A673 (cell line): ENCODE measurements at regions not wholly inside any gene's neighbourhood (a gene's known extent, or its start where the extent isn't known, plus 50 kb on each side); places are given as distances from the start of the nearest gene placed in this dataset.
"Not testable (repeated sequence)": the region's sequence is repeated elsewhere in the genome, so short reads cannot be mapped to it uniquely, and the experiment has no call there.

ENCODE experiments used
- BruUV-seq: library from RNA; stranded (reverse); fragments of 400-500 nt; replicated peaks from 2 replicates; lab custom pipeline; 2021; lab: Mats Ljungman, UMichigan
- CTCF ChIA-PET: fragments of 300-600 bp; sonication (Branson Sonifier 250); formaldehyde crosslinking; loops from one replicate; lab custom pipeline; 2022; ENCODE audit warnings: antibody characterized with exemption; lab: Charles Lee
- POLR2A ChIA-PET: fragments of 300-600 bp; sonication (Branson Sonifier 250); formaldehyde crosslinking; loops from one replicate; lab custom pipeline; 2022; ENCODE audit warnings: antibody characterized with exemption; ENCODE audit not compliant: low non-redundant PET; lab: Charles Lee
- DNase-seq: peaks from one replicate; pipeline ENCODE4 v3.0.0-alpha.2; 2015; ENCODE audit warnings: low spot score
- H3K27ac ChIP-seq: fragments of 200-600 bp; sonication (generic); 2 replicates; pipeline ENCODE4 v1.5.1; 2016; ENCODE audit warnings: mixed run types, low read depth, mild to moderate bottlenecking, mixed read lengths, antibody characterized with exemption, low read length; ENCODE audit not compliant: poor library complexity, severe bottlenecking
- H3K27me3 ChIP-seq: fragments of 200-600 bp; sonication (generic); replicated peaks from 2 replicates; pipeline ENCODE4 v1.6.1; 2017; ENCODE audit warnings: mixed run types, low read depth, mild to moderate bottlenecking, mixed read lengths, antibody characterized with exemption, low read length; ENCODE audit not compliant: insufficient read depth, poor library complexity
- H3K36me3 ChIP-seq: fragments of 200-600 bp; sonication (generic); 2 replicates; pipeline ENCODE4 v1.6.1; 2016; ENCODE audit warnings: mixed run types, mild to moderate bottlenecking, mixed read lengths, antibody characterized with exemption, low read length; ENCODE audit not compliant: insufficient read depth, poor library complexity, severe bottlenecking
- H3K4me1 ChIP-seq: fragments of 200-600 bp; sonication (generic); 2 replicates; pipeline ENCODE4 v1.6.1; 2017; ENCODE audit warnings: mixed run types, mild to moderate bottlenecking, mixed read lengths, antibody characterized with exemption, low read length; ENCODE audit not compliant: insufficient read depth, poor library complexity, severe bottlenecking
- H3K4me3 ChIP-seq: fragments of 200-600 bp; sonication (generic); 2 replicates; pipeline ENCODE4 v1.5.1; 2016; ENCODE audit warnings: low read depth, mixed run types, mild to moderate bottlenecking, mixed read lengths, low read length; ENCODE audit not compliant: poor library complexity, severe bottlenecking
- H3K9me3 ChIP-seq: fragments of 200-600 bp; sonication (generic); 2 replicates; pipeline ENCODE4 v1.6.1; 2016; ENCODE audit warnings: mixed run types, low read depth, mild to moderate bottlenecking, mixed read lengths, antibody characterized with exemption, low read length; ENCODE audit not compliant: poor library complexity, severe bottlenecking
- EZH2 ChIP-seq: fragments of 200-600 bp; sonication (generic); IDR thresholded peaks from 2 replicates; pipeline ENCODE4 v1.6.1; 2017; ENCODE audit warnings: borderline replicate concordance, low read depth, mild to moderate bottlenecking, mixed read lengths, antibody characterized with exemption, low read length; ENCODE audit not compliant: poor library complexity, severe bottlenecking
- intact Hi-C: fragments of 100-400 bp; cut with micrococcal nuclease; formaldehyde crosslinking; loops from one replicate; pipeline ENCODE4 v1.10.0; 2022; ENCODE audit not compliant: unreplicated experiment
- TF ChIP-seq, protein P1 (sequence below): fragments of 300-800, 200-600 bp; sonication (generic); conservative IDR thresholded peaks from 2 replicates; pipeline ENCODE4 v1.5.1; 2017; ENCODE audit warnings: low read depth, mild to moderate bottlenecking, antibody characterized with exemption, low read length, moderate library complexity, mixed read lengths

DNA sequence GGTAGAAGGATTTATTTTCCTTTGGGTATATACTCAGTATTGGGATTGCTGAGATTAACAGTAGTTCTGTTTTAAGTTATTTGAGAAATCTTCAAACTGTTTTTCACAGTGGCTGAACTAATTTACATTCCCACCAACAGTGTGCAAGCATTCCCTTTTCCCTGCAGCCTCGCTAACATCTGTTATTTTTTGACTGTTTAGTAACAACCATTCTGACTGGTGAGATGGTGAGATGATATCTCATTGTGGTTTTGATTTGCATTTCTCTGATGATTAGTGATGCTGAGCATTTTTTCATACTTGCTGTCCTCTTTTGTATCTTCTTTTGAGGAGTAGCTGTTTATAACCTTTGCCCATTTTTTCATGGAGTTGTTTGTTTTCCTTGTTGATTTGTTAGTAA is 457.8 kb downstream of the TRAM1L1 start:
- ChIA-PET CTCF (no interaction called here), POLR2A (no interaction called here)
- Histone ChIP-seq H3K9me3 (no peaks in the 10 kb centered on the region), H3K4me1 (no peaks in the 10 kb centered on the region), H3K27me3 (no peaks in the 10 kb centered on the region), H3K36me3 (no peaks in the 10 kb centered on the region), H3K4me3 (no peak overlapping the region), H3K27ac (no peak overlapping the region)
- DNase-seq, result peak; percentile 3
- TF ChIP-seq, protein P1, sequence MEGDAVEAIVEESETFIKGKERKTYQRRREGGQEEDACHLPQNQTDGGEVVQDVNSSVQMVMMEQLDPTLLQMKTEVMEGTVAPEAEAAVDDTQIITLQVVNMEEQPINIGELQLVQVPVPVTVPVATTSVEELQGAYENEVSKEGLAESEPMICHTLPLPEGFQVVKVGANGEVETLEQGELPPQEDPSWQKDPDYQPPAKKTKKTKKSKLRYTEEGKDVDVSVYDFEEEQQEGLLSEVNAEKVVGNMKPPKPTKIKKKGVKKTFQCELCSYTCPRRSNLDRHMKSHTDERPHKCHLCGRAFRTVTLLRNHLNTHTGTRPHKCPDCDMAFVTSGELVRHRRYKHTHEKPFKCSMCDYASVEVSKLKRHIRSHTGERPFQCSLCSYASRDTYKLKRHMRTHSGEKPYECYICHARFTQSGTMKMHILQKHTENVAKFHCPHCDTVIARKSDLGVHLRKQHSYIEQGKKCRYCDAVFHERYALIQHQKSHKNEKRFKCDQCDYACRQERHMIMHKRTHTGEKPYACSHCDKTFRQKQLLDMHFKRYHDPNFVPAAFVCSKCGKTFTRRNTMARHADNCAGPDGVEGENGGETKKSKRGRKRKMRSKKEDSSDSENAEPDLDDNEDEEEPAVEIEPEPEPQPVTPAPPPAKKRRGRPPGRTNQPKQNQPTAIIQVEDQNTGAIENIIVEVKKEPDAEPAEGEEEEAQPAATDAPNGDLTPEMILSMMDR, result no peak
- TF ChIP-seq EZH2, result no peak
- no TSS peak for BruUV-seq
- intact Hi-C loops, result no loop called here

DNA sequence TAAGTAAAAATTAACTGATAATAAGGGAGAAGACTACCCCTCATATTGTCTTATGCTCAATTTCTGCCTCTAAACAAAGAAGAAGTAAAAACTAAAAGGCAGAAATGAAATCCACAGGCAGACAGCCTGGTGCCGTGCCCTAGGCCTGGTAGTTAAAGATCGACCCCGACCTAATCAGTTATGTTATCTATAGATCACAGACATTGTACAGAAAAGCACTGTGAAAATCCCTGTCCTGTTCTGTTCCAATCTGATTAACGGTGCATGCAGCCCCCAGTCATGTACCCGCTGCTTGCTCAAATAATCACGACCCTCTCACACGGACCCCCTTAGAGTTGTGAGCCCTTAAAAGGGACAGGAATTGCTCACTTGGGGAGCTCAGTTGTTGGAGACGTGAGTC is 465.9 kb downstream of the TRAM1L1 start:
- BruUV-seq, intact Hi-C loops, DNase-seq, POLR2A ChIA-PET, H3K4me3 ChIP-seq, H3K36me3 ChIP-seq, H3K9me3 ChIP-seq, H3K27me3 ChIP-seq, CTCF ChIA-PET, H3K4me1 ChIP-seq, H3K27ac ChIP-seq: not testable (repeated sequence)

DNA sequence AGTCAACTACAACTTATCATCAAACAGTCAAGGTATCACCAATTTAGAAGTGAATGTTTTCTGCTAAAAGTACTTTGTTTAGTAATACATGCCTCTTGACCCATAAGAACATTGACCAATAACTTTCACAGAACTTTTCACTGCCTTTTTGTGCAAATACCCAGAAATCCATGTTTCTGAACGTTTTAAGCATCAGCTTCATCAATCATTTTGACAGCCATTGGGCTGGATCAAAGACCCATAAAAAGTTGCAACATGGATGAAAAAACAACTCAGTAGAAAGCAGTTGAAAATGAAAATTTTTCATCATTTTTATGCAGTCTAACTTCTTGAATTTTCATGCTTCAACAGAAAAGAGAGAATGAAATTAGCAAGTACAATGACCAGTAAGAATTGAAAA is 466.7 kb downstream of the TRAM1L1 start:
- POLR2A ChIA-PET, result no interaction called here
- DNase-seq, result no peak
- H3K27ac ChIP-seq, result no peak overlapping the region
- no peak overlapping the region for H3K4me3 ChIP-seq
- TF ChIP-seq, protein P1, result no peak
- TF ChIP-seq EZH2, result no peak
- CTCF ChIA-PET, result no interaction called here
- H3K36me3 ChIP-seq, result no peaks in the 10 kb centered on the region
- H3K4me1 ChIP-seq, result no peaks in the 10 kb centered on the region
- H3K9me3 ChIP-seq, result no peaks in the 10 kb centered on the region
- no TSS peak for BruUV-seq
- H3K27me3 ChIP-seq, result no peaks in the 10 kb centered on the region
- intact Hi-C loops, result no loop called here

DNA sequence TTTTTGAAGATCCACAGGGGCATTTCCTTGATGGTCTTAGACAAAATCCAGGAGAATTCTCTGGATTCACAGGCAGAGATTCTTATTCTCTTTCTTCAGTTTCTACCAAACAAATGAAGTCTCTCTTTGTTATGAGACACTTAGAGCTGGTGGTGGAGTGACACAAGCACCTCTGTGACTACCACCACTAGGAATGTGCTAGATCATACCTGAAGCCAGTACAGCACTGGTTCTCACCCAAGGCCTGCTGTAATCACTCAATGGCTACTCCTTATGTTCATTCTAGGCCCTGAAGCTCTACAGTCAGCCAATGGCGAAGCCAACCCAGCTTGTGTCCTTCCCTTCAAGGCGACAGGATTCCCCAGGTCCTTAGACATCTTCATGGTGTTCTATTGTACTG is 482.3 kb downstream of the TRAM1L1 start:
- Histone ChIP-seq H3K36me3 (no peaks in the 10 kb centered on the region), H3K27me3 (no peaks in the 10 kb centered on the region), H3K4me3 (no peak overlapping the region), H3K27ac (no peak overlapping the region), H3K9me3 (no peaks in the 10 kb centered on the region), H3K4me1 (no peaks in the 10 kb centered on the region)
- POLR2A ChIA-PET, result no interaction called here
- CTCF ChIA-PET, result no interaction called here
- intact Hi-C loops, result no loop called here
- no peak for DNase-seq
- TF ChIP-seq EZH2, result no peak
- TF ChIP-seq, protein P1, result no peak
- BruUV-seq, result no TSS peak
